OCI-LY7 (cell line): ENCODE measurements at regions not wholly inside any gene's neighbourhood (a gene's known extent, or its start where the extent isn't known, plus 50 kb on each side); places are given as distances from the start of the nearest gene placed in this dataset.

Experiments used
- EZH2phosphoT487 ChIP-seq: fragments of 200-600 bp; sonication (generic); IDR thresholded peaks from 2 replicates; pipeline ENCODE4 v1.6.1; 2018; ENCODE audit warnings: low read depth, borderline replicate concordance, mild to moderate bottlenecking, mixed run types, antibody characterized with exemption, low read length, moderate library complexity, mixed read lengths
- TF ChIP-seq, protein P1 (sequence below): fragments of 200-600 bp; sonication (generic); conservative IDR thresholded peaks from 2 replicates; pipeline ENCODE4 v1.5.1; 2014; ENCODE audit warnings: mild to moderate bottlenecking, antibody characterized with exemption, low read length, moderate library complexity, mixed read lengths

- TF ChIP-seq, protein P1, sequence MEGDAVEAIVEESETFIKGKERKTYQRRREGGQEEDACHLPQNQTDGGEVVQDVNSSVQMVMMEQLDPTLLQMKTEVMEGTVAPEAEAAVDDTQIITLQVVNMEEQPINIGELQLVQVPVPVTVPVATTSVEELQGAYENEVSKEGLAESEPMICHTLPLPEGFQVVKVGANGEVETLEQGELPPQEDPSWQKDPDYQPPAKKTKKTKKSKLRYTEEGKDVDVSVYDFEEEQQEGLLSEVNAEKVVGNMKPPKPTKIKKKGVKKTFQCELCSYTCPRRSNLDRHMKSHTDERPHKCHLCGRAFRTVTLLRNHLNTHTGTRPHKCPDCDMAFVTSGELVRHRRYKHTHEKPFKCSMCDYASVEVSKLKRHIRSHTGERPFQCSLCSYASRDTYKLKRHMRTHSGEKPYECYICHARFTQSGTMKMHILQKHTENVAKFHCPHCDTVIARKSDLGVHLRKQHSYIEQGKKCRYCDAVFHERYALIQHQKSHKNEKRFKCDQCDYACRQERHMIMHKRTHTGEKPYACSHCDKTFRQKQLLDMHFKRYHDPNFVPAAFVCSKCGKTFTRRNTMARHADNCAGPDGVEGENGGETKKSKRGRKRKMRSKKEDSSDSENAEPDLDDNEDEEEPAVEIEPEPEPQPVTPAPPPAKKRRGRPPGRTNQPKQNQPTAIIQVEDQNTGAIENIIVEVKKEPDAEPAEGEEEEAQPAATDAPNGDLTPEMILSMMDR = no peak
- no peak for TF ChIP-seq EZH2phosphoT487
Measured at GRCh38 chr16:63629272-63629671, 1492.6 kb downstream of the CDH11 start.
